ENCODE measurements at regions not wholly inside any gene's neighbourhood (a gene's known extent, or its start where the extent isn't known, plus 50 kb on each side); places are given as distances from the start of the nearest gene placed in this dataset.
"Not testable (repeated sequence)": the region's sequence is repeated elsewhere in the genome, so short reads cannot be mapped to it uniquely, and the experiment has no call there.

DNA sequence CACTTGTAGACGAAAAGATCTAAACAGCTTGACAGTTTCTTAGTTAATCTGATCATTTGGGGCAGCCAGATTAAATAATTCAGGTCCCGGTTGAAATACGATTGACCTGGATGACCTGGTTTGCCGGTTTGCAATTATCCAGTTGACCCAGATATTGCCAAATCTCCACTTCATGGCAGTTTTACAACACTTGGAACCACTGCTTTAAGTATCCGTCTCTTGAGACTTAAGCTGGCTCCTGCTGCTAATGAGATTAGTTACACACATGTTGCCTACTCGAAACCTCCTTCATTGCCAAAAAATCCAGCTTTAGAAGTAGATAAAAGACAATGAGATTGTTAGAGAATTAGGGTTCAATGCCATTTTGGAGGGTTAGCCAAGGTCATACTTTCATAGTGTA, 136.2 kb upstream of the HAPLN1 start:
- TF ChIP-seq POLR2A (IDR thresholded peaks at IDR 0.05; ENCODE audit: low read depth, low read length) (no peak), FOS (IDR thresholded peaks at IDR 0.05; ENCODE audit: borderline replicate concordance, insufficient read depth, low read length) (no peak), JUN (IDR thresholded peaks at IDR 0.05; ENCODE audit: borderline replicate concordance, insufficient read depth, insufficient read length, low read depth) (no peak), POLR2AphosphoS5 (IDR thresholded peaks at IDR 0.05; ENCODE audit: insufficient read depth, low read depth, low read length) (no peak), EZH2 (IDR thresholded peaks at IDR 0.05; ENCODE audit: borderline replicate concordance, low read depth, low read length, severe bottlenecking) (no peak)
- TF ChIP-seq, protein P1, sequence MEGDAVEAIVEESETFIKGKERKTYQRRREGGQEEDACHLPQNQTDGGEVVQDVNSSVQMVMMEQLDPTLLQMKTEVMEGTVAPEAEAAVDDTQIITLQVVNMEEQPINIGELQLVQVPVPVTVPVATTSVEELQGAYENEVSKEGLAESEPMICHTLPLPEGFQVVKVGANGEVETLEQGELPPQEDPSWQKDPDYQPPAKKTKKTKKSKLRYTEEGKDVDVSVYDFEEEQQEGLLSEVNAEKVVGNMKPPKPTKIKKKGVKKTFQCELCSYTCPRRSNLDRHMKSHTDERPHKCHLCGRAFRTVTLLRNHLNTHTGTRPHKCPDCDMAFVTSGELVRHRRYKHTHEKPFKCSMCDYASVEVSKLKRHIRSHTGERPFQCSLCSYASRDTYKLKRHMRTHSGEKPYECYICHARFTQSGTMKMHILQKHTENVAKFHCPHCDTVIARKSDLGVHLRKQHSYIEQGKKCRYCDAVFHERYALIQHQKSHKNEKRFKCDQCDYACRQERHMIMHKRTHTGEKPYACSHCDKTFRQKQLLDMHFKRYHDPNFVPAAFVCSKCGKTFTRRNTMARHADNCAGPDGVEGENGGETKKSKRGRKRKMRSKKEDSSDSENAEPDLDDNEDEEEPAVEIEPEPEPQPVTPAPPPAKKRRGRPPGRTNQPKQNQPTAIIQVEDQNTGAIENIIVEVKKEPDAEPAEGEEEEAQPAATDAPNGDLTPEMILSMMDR (IDR thresholded peaks at IDR 0.05; ENCODE audit: extremely low read depth in 1 of 2, insufficient read depth in 1 of 2, low read depth in 1 of 2, low read length in 2 of 2), result no peak
- Histone ChIP-seq H4K20me1 (replicated peaks; ENCODE audit: control insufficient read depth, extremely low read depth, insufficient read depth, low read length) (no peaks in the 10 kb centered on the region), H3K9ac (replicated peaks; ENCODE audit: extremely low read depth, insufficient read depth, low read length) (no peak overlapping the region), H3K36me3 (ENCODE audit: control insufficient read depth in 2 of 2, extremely low read depth in 1 of 2, insufficient read depth in 2 of 2, low read length in 2 of 2) (no peaks in the 10 kb centered on the region), H3K9me1 (replicated peaks; ENCODE audit: control insufficient read depth, extremely low read depth, insufficient read depth, low read length) (no peaks in the 10 kb centered on the region), H2AFZ (ENCODE audit: low read depth, low read length) (no peak overlapping the region), H3K27ac (ENCODE audit: insufficient read depth, low read depth, low read length) (no peak overlapping the region), H3K79me2 (ENCODE audit: control insufficient read depth, insufficient read depth, low read length) (no peaks in the 10 kb centered on the region), H3K4me3 (replicated peaks in 1 of 3; ENCODE audit: insufficient read depth in 1 of 3, low read depth in 1 of 3, low read length in 3 of 3) (no peak overlapping the region), H3K4me1 (ENCODE audit: control insufficient read depth, extremely low read depth, insufficient read depth, low read length) (no peaks in the 10 kb centered on the region), H3K9me3 (replicated peaks; ENCODE audit: control insufficient read depth, insufficient read depth, low read length) (no peaks in the 10 kb centered on the region), H3K4me2 (ENCODE audit: insufficient read depth, low read length) (no peak overlapping the region), H3K27me3 (ENCODE audit: control insufficient read depth in 2 of 2, insufficient read depth in 2 of 2, low read length in 2 of 2) (no peaks in the 10 kb centered on the region)
- dilution Hi-C loops (cut with MboI; ENCODE audit: extremely low pct_ligation_motif_present, low sequenced_read_pairs) (no loop called here), intact Hi-C loops (cut with micrococcal nuclease) (no loop called here)
- BruUV-seq (replicated peaks), result no TSS peak
- FAIRE-seq (no peak), DNase-seq (ENCODE audit: low read depth, low spot score) (no peak)
- ChIA-PET CTCF (interaction anchor here (1.5 kb wide), 1 partner anchor 9 kb away, joined by 3 read pairs; no protein-coding TSS in a partner anchor), POLR2A (no interaction called here)

DNA sequence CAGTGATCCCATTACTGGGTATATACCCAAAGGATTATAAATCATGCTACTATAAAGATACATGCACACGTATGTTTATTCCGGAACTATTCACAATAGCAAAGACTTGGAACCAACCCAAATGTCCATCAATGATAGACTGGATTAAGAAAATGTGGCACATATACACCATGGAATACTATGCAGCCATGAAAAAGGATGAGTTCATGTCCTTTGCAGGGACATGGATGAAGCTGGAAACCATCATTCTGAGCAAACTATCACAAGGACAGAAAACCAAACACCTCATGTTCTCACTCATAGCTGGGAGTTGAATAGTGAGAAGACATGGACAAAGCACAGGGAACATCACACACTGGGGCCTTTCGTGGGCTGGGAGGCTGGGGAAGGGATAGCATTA, 129.8 kb upstream of the HAPLN1 start:
- BruUV-seq (replicated peaks); FAIRE-seq; H3K79me2 ChIP-seq (ENCODE audit: control insufficient read depth, insufficient read depth, low read length); intact Hi-C loops (cut with micrococcal nuclease); H3K4me1 ChIP-seq (ENCODE audit: control insufficient read depth, extremely low read depth, insufficient read depth, low read length); H3K36me3 ChIP-seq (ENCODE audit: control insufficient read depth in 2 of 2, extremely low read depth in 1 of 2, insufficient read depth in 2 of 2, low read length in 2 of 2); H3K9ac ChIP-seq (replicated peaks; ENCODE audit: extremely low read depth, insufficient read depth, low read length); H3K4me2 ChIP-seq (ENCODE audit: insufficient read depth, low read length); H3K27me3 ChIP-seq (ENCODE audit: control insufficient read depth in 2 of 2, insufficient read depth in 2 of 2, low read length in 2 of 2); POLR2A ChIA-PET; H3K9me3 ChIP-seq (replicated peaks; ENCODE audit: control insufficient read depth, insufficient read depth, low read length); CTCF ChIA-PET; H4K20me1 ChIP-seq (replicated peaks; ENCODE audit: control insufficient read depth, extremely low read depth, insufficient read depth, low read length); H3K9me1 ChIP-seq (replicated peaks; ENCODE audit: control insufficient read depth, extremely low read depth, insufficient read depth, low read length); H3K4me3 ChIP-seq (replicated peaks in 1 of 3; ENCODE audit: insufficient read depth in 1 of 3, low read depth in 1 of 3, low read length in 3 of 3); H3K27ac ChIP-seq (ENCODE audit: insufficient read depth, low read depth, low read length); H2AFZ ChIP-seq (ENCODE audit: low read depth, low read length); DNase-seq (ENCODE audit: low read depth, low spot score); dilution Hi-C loops (cut with MboI; ENCODE audit: extremely low pct_ligation_motif_present, low sequenced_read_pairs): not testable (repeated sequence)
